ENCODE measurements at regions not wholly inside any gene's neighbourhood (a gene's known extent, or its start where the extent isn't known, plus 50 kb on each side); places are given as distances from the start of the nearest gene placed in this dataset.

GRCh38 chr5:99054972-99055371 is 126.2 kb upstream of the CHD1 start:
- TF ChIP-seq SP1 (IDR thresholded peaks at IDR 0.05; ENCODE audit: low read depth, low read length) (no peak), POLR2A (IDR thresholded peaks at IDR 0.05; ENCODE audit: control extremely low read depth in 1 of 2, low read depth in 2 of 2, low read length in 2 of 2) (no peak), EZH2 (IDR thresholded peaks at IDR 0.05; ENCODE audit: low read depth, low read length, severe bottlenecking) (no peak), POLR2AphosphoS5 (IDR thresholded peaks at IDR 0.05; ENCODE audit: low read depth, low read length) (no peak), CTCF (IDR thresholded peaks at IDR 0.05; ENCODE audit: control extremely low read depth in 1 of 3, insufficient read depth in 1 of 3, low read depth in 1 of 3, low read length in 3 of 3) (no peak), GTF2F1 (IDR thresholded peaks at IDR 0.05; ENCODE audit: borderline replicate concordance, low read depth, low read length) (no peak), EP300 (IDR thresholded peaks at IDR 0.05; ENCODE audit: borderline replicate concordance in 1 of 2, low read depth in 2 of 2, low read length in 2 of 2) (no peak), CEBPB (IDR thresholded peaks at IDR 0.05; ENCODE audit: low read depth, low read length) (no peak), HDAC6 (IDR thresholded peaks at IDR 0.05; ENCODE audit: low read depth, low read length) (no peak), RFX5 (IDR thresholded peaks at IDR 0.05; ENCODE audit: borderline replicate concordance, low read depth, low read length) (no peak), ZNF274 (IDR thresholded peaks at IDR 0.05; ENCODE audit: borderline replicate concordance, extremely low read depth, low read length) (no peak)
- TF ChIP-seq, protein P1, sequence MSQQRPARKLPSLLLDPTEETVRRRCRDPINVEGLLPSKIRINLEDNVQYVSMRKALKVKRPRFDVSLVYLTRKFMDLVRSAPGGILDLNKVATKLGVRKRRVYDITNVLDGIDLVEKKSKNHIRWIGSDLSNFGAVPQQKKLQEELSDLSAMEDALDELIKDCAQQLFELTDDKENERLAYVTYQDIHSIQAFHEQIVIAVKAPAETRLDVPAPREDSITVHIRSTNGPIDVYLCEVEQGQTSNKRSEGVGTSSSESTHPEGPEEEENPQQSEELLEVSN (IDR thresholded peaks at IDR 0.05), result no peak

Data from H1 (cell line).